Naive B cell (primary cell): ENCODE measurements at regions not wholly inside any gene's neighbourhood (a gene's known extent, or its start where the extent isn't known, plus 50 kb on each side); places are given as distances from the start of the nearest gene placed in this dataset.

Experiments
- ATAC-seq, 2 donors: fragments of 150-1000 bp; cut with Tn5 transposase; 2 replicates each; pipeline ENCODE4 v1.10.0; 2021; ENCODE audit warnings: low read depth in 2 of 2, mild to moderate bottlenecking in 2 of 2, moderate library complexity in 2 of 2
- DNase-seq: peaks from one replicate; pipeline ENCODE4 v3.0.0; 2022
- H3K27ac Mint-ChIP-seq, 6 donors: one replicate each; pipeline ENCODE4 v1.8.0; 2020 to 2022; ENCODE audit warnings: mild to moderate bottlenecking in 6 of 6, mixed read lengths in 6 of 6, moderate library complexity in 5 of 6, inconsistent platforms in 2 of 6
- H3K27me3 Mint-ChIP-seq, 3 donors: one replicate each; pipeline ENCODE4 v1.8.0; 2021 to 2022; ENCODE audit warnings: mixed read lengths in 3 of 3, mild to moderate bottlenecking in 1 of 3
- H3K36me3 Mint-ChIP-seq, 2 donors: one replicate each; pipeline ENCODE4 v1.8.0; 2020 to 2022; ENCODE audit warnings: mixed read lengths in 2 of 2, inconsistent platforms in 1 of 2, mild to moderate bottlenecking in 1 of 2
- H3K4me1 Mint-ChIP-seq, 3 donors: one replicate each; pipeline ENCODE4 v1.8.0; 2020 to 2022; ENCODE audit warnings: mixed read lengths in 3 of 3, inconsistent platforms in 1 of 3, mild to moderate bottlenecking in 1 of 3, moderate library complexity in 1 of 3
- H3K4me3 Mint-ChIP-seq, 8 donors: one replicate each; pipeline ENCODE4 v1.8.0; 2020 to 2022; ENCODE audit warnings: mild to moderate bottlenecking in 8 of 8, mixed read lengths in 8 of 8, moderate library complexity in 8 of 8, inconsistent platforms in 2 of 8
- H3K9me3 Mint-ChIP-seq, 7 donors: one replicate each; pipeline ENCODE4 v1.8.0; 2020 to 2022; ENCODE audit warnings: mixed read lengths in 7 of 7, mild to moderate bottlenecking in 5 of 7, inconsistent platforms in 2 of 7, moderate library complexity in 1 of 7

- Mint-ChIP-seq H3K4me1 (peaks cover 7 to 24% (median 19%) of the 10 kb centered on the region in 3 donors), H3K36me3 (peaks cover 0 to 4% of the 10 kb centered on the region in 2 donors), H3K4me3 (no peak overlapping the region), H3K27me3 (no peaks in the 10 kb centered on the region), H3K9me3 (peaks cover 0 to 2% (median 0%) of the 10 kb centered on the region in 7 donors), H3K27ac (peak overlapping the region in 2 of 6 donors; percentile 3 to 12)
- ATAC-seq (no peak), DNase-seq (no peak)
These were observed 162.4 kb downstream of the FOXO1 start for GRCh38 chr13:40503966-40504591.

DNA sequence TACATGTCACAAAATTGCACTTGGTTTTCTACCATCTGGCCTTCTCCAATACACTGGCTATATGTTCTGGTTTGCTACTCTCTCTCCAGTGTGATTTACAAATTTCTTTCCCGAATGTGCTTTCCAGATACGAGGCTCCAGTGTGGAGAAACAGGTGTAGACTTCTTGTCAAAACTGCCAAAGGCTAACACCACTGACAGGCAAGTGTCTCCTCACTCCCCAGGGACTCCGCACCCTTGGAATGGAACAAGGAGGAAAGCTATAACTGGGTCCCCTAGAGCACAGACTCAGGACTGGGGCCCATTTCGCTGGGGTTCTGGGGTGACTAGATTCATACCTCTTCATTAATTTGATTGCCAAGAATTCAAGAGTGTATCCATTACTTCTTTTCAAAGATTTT, 161.8 kb downstream of the FOXO1 start:
- ATAC-seq (no peak), DNase-seq (no peak)
- peaks cover 0 to 4% of the 10 kb centered on the region in 2 donors for H3K36me3 Mint-ChIP-seq
- peak overlapping the region in 1 of 8 donors; percentile 8 for H3K4me3 Mint-ChIP-seq
- peaks cover 0 to 2% (median 0%) of the 10 kb centered on the region in 7 donors for H3K9me3 Mint-ChIP-seq
- peak overlapping the region in 1 of 6 donors; percentile 23 for H3K27ac Mint-ChIP-seq
- peaks cover 7 to 24% (median 19%) of the 10 kb centered on the region in 3 donors for H3K4me1 Mint-ChIP-seq
- no peaks in the 10 kb centered on the region for H3K27me3 Mint-ChIP-seq

GRCh38 chr13:40505196-40505595, 161.2 kb downstream of the FOXO1 start:
- ATAC-seq (no peak), DNase-seq (no peak)
- Mint-ChIP-seq H3K9me3 (peaks cover 0 to 2% (median 0%) of the 10 kb centered on the region in 7 donors), H3K4me3 (no peak overlapping the region), H3K27me3 (no peaks in the 10 kb centered on the region), H3K27ac (peak overlapping the region in 2 of 6 donors; percentile 23 to 30), H3K36me3 (peaks cover 0 to 4% of the 10 kb centered on the region in 2 donors), H3K4me1 (peaks cover 7 to 24% (median 19%) of the 10 kb centered on the region in 3 donors)
